ENCODE measurements at regions not wholly inside any gene's neighbourhood (a gene's known extent, or its start where the extent isn't known, plus 50 kb on each side); places are given as distances from the start of the nearest gene placed in this dataset.

- TF ChIP-seq CTCF (IDR thresholded peaks at IDR 0.05) (no peak), POLR2A (IDR thresholded peaks at IDR 0.05) (no peak)
These were observed 617.3 kb upstream of the ID2 start for GRCh38 chr2:8064603-8065002.
